GM18907 (cell line): ENCODE measurements at regions not wholly inside any gene's neighbourhood (a gene's known extent, or its start where the extent isn't known, plus 50 kb on each side); places are given as distances from the start of the nearest gene placed in this dataset.
"Not testable (repeated sequence)": the region's sequence is repeated elsewhere in the genome, so short reads cannot be mapped to it uniquely, and the experiment has no call there.

Experiments used
- ATAC-seq: cut with Tn5 transposase; IDR thresholded peaks from one replicate; pipeline ENCODE4 v1.9.1; 2021; ENCODE audit warnings: mild to moderate bottlenecking, moderate library complexity; ENCODE audit not compliant: unreplicated experiment

- not testable (repeated sequence) for ATAC-seq
Observed at GRCh38 chr12:131272283-131272814, 318.6 kb downstream of the ADGRD1 start.

DNA sequence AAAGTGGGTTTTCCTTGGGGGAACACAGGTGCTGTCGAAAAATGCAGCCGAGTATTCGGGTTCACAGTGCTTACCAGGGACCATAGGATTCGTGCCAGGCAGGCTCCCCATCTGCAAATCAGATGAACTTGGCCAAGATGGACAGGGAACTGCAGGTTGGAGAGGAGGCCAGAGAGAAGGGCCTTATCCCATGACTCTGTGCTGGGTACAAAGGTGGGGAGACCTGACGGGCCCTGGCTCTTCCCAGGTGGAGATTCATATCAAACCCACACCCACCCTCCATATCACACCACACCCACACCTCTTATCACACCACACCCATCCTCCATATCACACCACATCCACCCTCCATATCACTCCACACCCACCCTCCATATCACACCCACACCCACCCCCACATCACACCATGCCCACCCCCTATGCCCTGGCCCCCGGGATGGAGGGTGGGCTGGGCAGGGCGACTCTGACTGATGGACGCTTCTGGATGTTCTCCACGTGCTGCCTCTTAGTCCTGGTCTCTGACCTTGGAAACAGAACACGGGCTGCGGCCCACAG lies 319.7 kb downstream of the ADGRD1 start:
- no peak for ATAC-seq

GRCh38 chr12:131274061-131274460 lies 320.4 kb downstream of the ADGRD1 start:
- ATAC-seq = no peak

- no peak for ATAC-seq
Observed at GRCh38 chr12:131274906-131275305, 321.2 kb downstream of the ADGRD1 start.

GRCh38 chr12:131275824-131276223 lies 322.1 kb downstream of the ADGRD1 start:
- no peak for ATAC-seq

- no peak for ATAC-seq
Observed at GRCh38 chr12:131276501-131277185, 322.9 kb downstream of the ADGRD1 start.

GRCh38 chr12:131277186-131278091 lies 323.7 kb downstream of the ADGRD1 start:
- ATAC-seq = not testable (repeated sequence)

DNA sequence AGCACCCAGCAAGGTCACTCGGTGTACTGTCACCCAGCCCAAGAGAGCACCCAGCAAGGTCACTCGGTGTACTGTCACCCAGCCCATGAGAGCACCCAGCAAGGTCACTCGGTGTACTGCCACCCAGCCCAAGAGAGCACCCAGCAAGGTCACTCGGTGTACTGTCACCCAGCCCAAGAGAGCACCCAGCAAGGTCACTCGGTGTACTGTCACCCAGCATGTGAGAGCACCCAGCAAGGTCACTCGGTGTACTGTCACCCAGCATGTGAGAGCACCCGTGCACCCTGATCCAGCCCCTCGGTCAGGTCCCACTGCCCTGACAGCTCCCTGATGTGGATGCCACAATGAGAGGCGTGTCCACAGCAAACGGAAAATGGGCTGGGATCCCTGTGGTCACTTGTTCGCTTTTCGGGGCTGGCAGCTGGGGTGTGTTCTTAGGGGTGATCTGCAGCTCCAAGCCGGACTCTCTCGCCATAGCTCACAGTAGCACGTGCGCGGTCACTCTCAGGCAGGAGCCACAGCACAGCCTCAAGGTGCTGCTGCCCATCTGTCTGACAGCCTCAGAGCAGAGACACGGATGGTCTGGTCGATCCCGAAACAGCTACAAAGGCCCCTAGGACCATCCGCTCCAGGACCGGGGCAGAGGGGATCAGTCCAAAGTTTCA lies 324.9 kb downstream of the ADGRD1 start:
- not testable (repeated sequence) for ATAC-seq

DNA sequence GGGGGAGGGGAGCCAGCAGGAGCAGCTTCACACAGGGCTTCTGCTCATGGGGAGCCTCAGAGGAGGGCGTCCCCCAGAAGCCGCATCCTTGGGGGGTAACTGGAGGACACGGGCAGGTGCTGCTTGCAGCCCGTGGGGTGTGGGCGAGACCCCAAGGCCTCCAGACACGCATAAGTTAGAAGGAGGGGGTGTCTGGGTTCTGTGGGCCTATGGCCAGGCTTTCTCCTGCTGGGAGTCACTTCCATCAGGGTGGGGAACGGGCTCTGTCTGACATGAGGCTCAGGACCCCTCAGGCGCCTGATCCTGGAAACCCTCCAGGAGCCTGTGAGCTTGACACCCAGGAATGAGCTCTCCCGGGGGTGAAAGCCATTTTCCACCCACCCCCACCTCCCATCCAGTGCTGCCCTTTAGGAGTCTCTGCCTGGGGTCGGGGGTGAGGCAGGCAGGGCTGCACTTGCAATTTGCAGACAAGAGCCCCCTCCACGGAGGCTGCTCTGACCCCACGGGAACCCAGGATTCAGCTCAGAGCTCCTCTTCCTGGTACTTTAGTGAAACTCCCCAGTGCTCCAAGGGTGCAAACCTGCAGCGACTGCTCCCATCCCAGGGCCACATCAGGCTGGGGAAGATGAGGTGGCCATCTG lies 325.7 kb downstream of the ADGRD1 start:
- no peak for ATAC-seq

DNA sequence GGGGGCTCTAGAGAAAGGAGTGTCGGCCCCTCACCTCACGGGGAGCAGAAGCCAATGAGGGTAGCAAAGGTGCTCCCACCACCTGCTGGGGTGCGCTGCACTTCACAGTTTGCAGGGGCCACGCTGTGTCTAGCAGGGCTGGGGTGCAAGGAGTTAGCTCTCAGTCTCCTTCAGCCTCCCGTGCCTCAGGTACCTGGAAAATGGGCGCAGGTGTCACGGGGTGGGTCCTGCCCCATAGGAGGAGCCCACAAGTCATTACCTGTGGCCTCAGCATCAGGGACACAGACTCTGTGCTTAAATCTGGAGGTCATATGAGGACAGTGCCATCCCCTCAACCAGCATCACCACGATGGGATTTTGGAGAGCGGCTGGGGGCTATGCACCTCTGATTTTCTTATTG lies 326.7 kb downstream of the ADGRD1 start:
- ATAC-seq = no peak

DNA sequence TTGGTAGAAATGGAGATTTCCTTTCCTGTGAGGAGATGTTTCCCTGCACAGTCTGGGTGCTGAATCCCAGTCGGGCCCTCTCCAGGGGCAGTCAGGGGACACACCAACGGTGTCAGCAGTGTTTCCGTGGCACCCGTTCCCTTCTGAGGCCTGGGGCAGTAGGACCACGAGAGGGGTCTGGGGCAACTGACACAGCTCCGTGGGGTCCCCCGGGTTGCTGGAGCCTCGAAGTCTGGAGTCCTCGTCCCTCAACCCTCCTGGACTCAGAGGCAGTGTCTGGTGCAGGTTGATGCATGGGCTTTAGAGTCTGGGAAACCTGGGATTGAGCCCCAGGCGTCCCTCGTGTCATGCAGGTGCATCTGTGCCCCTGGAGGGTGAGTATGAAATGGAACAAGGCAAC lies 327.3 kb downstream of the ADGRD1 start:
- no peak for ATAC-seq

GRCh38 chr12:131282292-131283080 lies 328.8 kb downstream of the ADGRD1 start:
- no peak for ATAC-seq

DNA sequence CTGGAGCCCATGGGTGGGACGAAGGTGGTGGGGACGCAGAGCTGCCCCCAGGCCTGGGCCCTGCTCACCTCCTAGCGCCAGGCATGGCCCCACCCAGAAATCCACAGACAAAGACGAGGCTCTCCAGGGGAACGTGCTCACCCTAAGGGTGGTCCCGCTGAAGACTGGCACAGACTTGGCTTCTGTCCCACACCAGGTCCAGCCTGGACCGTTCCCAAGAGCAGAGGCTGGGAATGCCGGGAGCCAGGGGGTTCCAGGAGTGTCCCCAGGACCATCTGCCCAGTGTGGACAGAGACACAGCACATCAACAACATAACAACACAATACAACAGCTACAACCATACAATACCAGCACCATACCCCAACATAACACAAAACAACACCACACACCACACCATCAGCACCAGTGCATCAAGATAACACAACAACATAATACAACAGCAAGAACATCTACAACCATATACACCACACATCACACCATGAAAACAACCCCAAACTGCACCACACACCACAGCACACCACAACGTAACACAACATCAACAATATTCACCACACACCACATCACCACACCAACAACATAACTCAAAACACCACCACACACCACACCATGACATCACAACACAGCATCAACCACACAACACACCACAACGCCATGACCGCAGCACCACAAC lies 329.6 kb downstream of the ADGRD1 start:
- ATAC-seq = no peak

- not testable (repeated sequence) for ATAC-seq
Observed at GRCh38 chr12:131283862-131284825, 330.4 kb downstream of the ADGRD1 start.

- ATAC-seq = not testable (repeated sequence)
Observed at GRCh38 chr12:131284954-131285904, 331.5 kb downstream of the ADGRD1 start.

GRCh38 chr12:131285905-131286295 lies 332.2 kb downstream of the ADGRD1 start:
- ATAC-seq = not testable (repeated sequence)

DNA sequence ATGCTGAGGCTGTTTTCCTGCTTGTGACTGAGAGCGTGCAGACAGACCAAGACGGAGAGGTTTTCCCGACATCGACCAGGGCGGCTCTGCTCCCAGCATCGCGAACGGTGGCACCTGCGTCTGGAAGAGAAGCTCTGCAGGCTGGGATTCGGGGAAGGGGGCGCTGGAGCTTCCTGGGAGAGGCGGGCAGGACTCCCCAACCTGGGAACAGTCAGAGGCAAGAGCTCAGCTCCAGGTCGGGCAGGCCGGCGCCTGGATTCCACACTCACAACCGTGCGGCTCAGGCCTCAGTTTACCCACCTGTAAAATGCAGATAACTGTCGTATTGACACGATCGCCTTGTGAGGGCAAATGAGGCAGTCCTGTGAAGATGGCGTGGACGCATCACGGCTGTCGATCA lies 332.6 kb downstream of the ADGRD1 start:
- ATAC-seq = not testable (repeated sequence)
